ENCODE measurements at regions not wholly inside any gene's neighbourhood (a gene's known extent, or its start where the extent isn't known, plus 50 kb on each side); places are given as distances from the start of the nearest gene placed in this dataset.
A peak's percentile ranks its signal among the peaks of the same experiment; 100 is the strongest.
"Not testable (repeated sequence)": the region's sequence is repeated elsewhere in the genome, so short reads cannot be mapped to it uniquely, and the experiment has no call there.

- DNase-seq, result peak; percentile 47
Measured at GRCh38 chr7:149714081-149714909, 59.1 kb downstream of the ZNF467 start.

GRCh38 chr7:149713731-149714068 lies 59.7 kb downstream of the ZNF467 start:
- no peak for DNase-seq

- DNase-seq, result no peak
Measured at GRCh38 chr7:149713061-149713730, 60.2 kb downstream of the ZNF467 start.

- DNase-seq, result no peak
Measured at GRCh38 chr7:149708026-149708425, 65.4 kb downstream of the ZNF467 start.

- no peak for DNase-seq
Measured at GRCh38 chr7:149707448-149707886, 65.9 kb downstream of the ZNF467 start.

GRCh38 chr7:149706398-149706797 lies 67.0 kb downstream of the ZNF467 start:
- no peak for DNase-seq

GRCh38 chr7:149704507-149704906 lies 68.9 kb downstream of the ZNF467 start:
- no peak for DNase-seq

- DNase-seq, result no peak
Measured at GRCh38 chr7:149703044-149703650, 70.2 kb downstream of the ZNF467 start.

- DNase-seq, result no peak
Measured at GRCh38 chr7:149701495-149702240, 71.7 kb downstream of the ZNF467 start.

GRCh38 chr7:149697767-149698166 lies 75.6 kb downstream of the ZNF467 start:
- not testable (repeated sequence) for DNase-seq

GRCh38 chr7:149696280-149696679 lies 77.1 kb downstream of the ZNF467 start:
- DNase-seq, result no peak

GRCh38 chr7:149692557-149692982 lies 80.8 kb downstream of the ZNF467 start:
- no peak for DNase-seq

GRCh38 chr7:149692056-149692455 lies 81.3 kb downstream of the ZNF467 start:
- no peak for DNase-seq

- DNase-seq, result no peak
Measured at GRCh38 chr7:149690688-149691446, 82.5 kb downstream of the ZNF467 start.

GRCh38 chr7:149689291-149689721 lies 84.1 kb downstream of the ZNF467 start:
- no peak for DNase-seq

- DNase-seq, result no peak
Measured at GRCh38 chr7:149688836-149689235, 84.6 kb downstream of the ZNF467 start.

GRCh38 chr7:149687820-149688219 lies 85.6 kb downstream of the ZNF467 start:
- not testable (repeated sequence) for DNase-seq

- no peak for DNase-seq
Measured at GRCh38 chr7:149686449-149686848, 86.9 kb downstream of the ZNF467 start.

GRCh38 chr7:149686011-149686410 lies 87.4 kb downstream of the ZNF467 start:
- DNase-seq, result no peak

- no peak for DNase-seq
Measured at GRCh38 chr7:149685455-149685854, 87.9 kb downstream of the ZNF467 start.

GRCh38 chr7:149683898-149684297 lies 89.5 kb downstream of the ZNF467 start:
- DNase-seq, result no peak

- no peak for DNase-seq
Measured at GRCh38 chr7:149683181-149683580, 90.2 kb downstream of the ZNF467 start.

Measured in NCI-H1417 treated with DMSO at 0.1 percent for 48 hours (cell line).